HG03442 (cell line): ENCODE measurements at regions not wholly inside any gene's neighbourhood (a gene's known extent, or its start where the extent isn't known, plus 50 kb on each side); places are given as distances from the start of the nearest gene placed in this dataset.
"Not testable (repeated sequence)": the region's sequence is repeated elsewhere in the genome, so short reads cannot be mapped to it uniquely, and the experiment has no call there.

Source experiments
- ATAC-seq: cut with Tn5 transposase; IDR thresholded peaks from one replicate; pipeline ENCODE4 v1.9.1; 2021; ENCODE audit warnings: mild to moderate bottlenecking, moderate library complexity; ENCODE audit not compliant: unreplicated experiment

DNA sequence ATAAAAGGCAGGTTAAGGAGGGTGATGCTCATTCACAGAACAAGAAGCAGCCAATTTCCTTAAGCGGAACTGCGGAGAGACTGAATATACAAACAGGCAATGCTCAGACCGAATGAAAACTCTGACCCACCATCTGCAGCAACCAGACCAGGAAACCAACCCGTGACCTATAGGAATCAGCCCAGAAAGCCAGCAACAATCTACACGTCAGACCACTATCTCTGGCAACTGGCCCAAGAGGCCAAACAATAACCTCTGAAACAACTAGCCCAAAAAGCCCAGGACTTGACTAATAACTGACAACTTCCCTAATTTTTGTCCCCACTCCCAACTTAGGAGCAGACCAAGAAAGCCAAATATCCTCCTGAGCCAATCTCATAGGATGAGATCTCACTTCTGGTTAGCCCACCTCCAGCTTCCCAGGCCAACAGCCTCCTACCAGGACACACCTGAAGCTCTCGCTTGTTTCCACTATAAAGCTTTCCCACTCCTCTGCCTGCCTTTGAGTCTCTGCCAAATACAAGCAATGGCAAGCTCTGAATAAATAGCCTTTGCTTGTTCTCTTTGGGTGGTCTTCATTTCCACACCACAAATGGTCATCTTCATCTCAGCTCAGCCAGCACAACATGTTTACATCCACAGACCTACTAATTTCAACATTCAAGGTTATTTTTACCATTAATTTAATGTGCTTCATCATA, 168.5 kb downstream of the HSD17B3 start:
- no peak for ATAC-seq

DNA sequence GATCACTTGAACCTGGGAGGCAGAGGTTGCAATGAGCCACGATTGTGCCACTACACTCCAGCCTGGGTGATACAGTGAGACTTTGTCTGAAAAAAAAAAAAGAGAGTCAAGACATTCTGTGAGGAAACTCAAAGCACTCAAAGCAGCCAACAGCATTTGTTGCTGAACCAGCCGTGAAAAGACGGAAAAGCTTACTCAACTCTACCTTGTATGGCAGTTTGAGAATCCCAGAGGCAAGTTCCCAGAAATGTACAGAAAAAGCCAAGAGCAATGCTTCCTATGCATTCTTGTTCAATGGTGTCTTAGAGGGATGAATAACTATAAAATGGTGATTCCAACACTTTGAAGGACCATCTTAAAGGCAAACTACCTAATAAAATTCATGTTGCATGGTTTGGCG, 170.2 kb downstream of the HSD17B3 start:
- no peak for ATAC-seq

DNA sequence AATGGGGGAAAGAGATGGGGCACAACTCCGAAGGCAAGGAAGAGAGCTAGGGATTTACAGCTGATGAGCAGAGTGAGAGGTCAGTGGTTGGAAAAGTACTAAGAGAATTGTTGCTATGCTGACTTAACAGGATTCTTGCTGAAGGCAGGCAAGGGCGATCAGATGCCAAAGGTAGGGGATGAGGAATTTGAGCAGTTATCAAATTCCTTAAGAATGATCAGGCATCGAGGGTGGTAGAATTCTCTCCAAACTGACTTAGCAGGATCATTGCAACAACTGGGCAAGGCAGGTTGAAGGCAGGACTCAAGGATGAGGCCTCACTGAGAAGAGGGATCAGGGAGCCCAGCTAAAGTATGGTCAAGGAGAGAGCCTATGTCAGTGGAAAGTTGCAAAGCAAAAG, 171.0 kb downstream of the HSD17B3 start:
- no peak for ATAC-seq

DNA sequence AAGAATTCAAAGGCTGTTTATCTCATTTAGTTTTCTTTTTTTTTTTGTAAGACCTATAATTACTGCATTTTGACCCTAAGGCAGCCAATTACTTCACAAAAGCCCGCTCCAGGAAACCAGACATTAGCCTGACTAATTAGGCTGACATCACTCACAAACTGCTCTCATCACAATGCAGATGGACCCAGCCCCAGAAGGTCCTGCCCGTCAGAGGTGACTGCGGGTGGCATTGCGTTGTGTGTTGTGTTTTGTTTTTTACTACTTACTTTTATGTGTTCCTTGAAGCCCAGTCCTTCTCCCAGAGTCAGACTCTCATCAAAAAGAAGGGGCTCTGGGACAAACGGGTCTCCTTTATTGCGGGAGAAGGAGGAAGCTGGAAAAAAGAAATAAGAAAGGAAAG, 172.2 kb downstream of the HSD17B3 start:
- no peak for ATAC-seq

DNA sequence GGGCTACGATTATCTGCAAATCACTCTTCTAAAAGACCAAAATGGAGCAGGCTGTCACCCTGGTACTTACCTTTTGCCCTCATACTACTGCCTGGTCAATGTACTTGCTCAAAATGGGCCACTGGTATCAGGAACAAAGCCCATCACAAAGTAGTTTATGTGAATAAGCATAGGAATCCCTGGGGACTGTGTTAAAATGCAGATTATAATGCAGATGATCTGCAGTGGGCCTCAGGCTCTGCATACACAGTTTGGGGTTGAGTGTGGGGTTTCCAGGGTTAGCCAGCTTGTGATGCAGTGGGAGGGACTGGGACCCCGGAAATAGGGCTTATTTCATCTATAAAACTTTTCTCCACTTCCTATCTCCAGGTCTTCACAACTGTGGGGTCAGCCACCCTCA, 173.1 kb downstream of the HSD17B3 start:
- no peak for ATAC-seq

DNA sequence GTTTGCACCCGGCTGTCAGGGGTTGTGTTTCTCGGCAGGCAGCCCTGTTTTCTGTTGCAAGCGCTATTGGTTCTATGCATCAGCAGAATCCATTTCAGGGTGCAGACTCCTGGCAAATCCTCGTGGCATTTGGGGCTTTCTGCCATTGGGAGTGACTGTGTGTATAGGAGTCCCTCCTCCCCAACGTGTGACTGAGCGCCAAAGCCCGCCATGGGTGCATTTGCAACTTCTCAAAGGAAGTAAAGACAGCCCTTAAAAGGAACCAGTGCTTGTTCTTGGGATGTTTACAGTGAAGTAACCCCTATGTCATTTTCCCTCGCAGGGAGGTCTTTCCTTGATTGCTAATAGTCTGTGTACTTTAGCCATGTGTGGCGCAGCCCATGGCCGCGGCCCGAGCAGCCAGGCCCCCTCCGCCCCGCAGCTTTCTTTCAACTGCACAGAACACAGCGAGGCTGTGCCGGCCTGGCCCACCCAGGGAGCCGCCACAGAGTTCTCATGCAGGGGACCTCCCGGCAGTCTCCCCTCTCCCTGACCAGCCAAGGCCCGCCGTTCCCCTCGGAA, 175.6 kb downstream of the HSD17B3 start:
- no peak for ATAC-seq

DNA sequence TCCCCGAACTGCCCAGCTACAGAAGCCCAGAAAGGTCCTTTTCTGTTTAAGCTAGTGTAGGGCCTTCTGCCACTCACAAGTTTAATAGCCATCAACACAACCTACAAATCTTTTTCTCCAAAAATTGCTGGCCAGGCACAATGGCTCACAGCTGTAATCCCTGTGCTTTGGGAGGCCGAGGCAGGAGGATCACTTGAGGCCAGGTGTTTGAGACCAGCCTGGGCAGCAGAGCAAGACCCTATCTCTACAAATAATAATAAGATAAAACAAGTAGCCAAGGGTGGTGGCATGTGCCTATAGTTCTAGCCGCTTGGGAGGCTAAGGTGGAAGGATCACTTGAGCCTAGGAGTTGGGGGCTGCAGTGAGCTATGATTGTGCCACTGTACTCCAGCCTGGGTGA, 176.4 kb downstream of the HSD17B3 start:
- ATAC-seq: no peak

DNA sequence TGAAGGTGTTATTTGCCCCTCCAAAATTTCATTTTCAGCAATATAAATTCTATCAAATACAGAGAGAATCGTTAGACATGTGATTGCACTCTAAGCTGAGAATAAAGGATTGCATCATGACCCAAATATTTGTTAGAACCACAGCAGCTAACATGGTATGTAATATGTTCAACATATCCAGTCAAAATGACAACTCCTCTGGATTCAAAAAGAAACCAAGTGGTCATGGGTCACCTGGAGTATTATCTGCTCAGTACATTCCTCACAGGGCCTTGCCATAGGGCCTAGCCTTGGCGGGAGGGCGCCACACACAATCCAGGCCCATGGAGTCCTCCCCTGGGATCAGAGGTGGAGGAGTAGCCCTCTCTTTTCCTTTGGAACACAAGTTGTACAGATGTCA, 179.2 kb downstream of the HSD17B3 start:
- ATAC-seq: no peak

DNA sequence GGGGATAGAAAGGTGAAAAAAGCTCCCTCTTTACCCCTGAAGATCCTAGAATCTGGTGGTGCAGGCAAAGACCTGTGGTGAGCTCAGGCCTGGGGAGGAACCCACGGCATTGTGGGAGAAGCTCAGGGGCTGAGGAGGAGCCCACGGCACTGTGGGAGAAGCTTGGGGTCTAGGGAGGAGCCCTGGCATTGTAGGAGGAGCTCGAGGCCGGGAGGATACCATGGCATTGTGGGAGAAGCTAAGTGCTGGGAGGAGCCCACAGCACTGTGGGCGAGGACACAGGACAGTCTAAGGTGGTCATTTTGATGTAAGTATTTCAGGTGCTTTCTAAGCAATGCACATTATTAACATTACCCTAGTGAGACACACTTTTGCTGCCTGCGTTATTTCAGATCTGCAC, 179.7 kb downstream of the HSD17B3 start:
- no peak for ATAC-seq

DNA sequence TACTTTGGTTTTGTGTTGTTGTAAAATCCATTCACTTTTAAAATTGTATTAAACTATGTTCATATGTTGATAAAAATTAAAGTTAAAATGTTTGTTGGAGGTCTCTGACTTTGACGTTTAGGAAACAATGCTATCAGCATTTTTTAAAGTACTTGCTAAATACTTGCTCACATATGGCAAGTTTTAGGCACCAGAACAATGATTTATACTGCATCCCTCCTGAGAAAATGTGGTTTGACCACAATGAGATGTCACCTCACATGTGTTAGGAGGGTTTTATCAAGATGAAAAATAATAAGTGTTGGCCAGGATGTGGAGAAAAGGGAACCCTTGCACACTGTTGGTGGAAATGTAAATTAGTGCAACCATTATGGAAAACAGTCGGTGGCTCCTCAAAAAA, 180.8 kb downstream of the HSD17B3 start:
- ATAC-seq: no peak

DNA sequence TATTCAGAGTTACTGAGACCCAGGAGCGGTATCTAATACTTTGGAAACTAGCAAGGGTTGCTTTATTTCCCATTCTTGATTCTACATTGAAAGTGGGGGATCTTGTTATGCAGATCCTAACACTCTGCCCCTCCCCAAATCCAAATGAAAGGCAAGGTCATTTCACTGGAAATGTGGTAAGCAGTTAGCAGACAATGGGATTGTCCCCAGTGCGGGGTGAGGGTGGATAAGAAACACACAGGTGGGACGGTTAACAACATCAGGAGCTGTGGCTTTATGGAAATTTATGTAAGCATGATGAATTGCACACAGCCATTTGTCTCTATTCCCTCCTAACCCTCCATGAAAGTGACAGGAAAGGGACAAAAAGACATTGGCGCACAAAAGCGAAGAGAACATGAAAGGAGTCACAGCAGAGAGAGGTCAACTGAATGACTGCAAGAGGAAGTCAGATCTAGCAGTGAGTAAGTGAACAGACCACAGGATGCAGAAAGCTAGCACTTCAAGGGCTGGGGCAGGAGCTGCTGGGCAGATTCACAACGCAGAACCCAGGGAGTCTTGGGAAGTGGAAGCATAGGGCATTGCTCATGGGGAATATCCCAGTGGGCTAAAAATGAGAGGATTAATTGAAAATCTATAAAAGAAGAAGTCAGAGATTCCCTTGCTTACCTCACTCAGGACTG, 184.4 kb downstream of the HSD17B3 start:
- no peak for ATAC-seq

DNA sequence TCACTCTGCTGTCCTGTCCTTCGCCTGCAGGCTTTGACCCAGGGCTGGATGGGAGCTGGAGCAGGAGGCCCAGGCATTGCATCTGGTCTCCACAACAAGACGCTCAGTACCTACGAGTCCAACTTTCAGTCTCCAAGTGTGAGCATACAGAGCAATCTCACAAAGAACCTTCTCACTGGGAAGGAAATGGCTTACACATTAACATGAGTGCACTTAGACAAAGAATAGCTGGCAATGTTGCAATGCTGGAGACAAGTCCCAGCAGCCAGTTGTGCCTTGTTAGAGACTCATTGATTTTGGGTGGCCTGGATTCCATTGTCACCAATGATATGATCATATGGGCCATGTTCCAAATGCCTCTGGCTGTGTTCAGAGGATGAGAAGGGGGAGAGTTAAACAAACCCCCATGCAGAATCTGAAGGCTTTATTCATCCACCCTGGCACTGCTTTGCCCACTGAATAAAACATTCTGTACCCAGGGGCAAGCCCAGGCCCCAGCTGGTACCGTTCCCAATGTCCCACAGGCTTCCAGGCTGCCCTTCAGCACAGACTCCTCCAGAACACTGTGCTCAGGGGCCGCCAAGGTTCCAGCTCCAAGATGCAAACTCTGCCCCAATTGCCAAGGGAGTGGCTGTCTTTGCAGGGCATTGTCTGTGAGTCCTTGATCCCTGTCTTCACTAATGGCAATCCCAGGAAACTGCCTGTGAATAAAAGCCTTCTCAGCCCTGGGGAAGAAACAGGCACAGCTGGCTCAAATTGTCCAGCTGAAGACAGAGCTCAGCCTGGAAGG, 185.5 kb downstream of the HSD17B3 start:
- no peak for ATAC-seq

DNA sequence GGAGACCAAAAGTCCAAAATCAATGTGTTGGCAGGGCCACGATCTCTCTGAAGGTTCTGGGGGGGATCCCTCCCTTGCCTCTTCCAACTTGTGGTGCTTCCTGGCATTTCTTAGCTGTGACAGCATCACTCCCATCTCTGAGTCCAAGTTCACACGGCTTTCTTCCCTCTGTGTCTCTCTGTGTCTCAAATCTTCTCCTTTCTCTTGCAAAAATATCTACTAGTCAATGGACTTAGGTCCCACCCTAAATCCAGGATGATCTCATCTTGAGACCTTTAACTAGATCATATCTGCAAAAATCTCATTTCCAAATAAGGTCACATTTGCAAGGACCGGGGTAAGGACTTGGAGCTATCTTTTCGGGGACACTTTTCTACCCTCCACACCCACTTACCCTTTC, 186.1 kb downstream of the HSD17B3 start:
- ATAC-seq: no peak

DNA sequence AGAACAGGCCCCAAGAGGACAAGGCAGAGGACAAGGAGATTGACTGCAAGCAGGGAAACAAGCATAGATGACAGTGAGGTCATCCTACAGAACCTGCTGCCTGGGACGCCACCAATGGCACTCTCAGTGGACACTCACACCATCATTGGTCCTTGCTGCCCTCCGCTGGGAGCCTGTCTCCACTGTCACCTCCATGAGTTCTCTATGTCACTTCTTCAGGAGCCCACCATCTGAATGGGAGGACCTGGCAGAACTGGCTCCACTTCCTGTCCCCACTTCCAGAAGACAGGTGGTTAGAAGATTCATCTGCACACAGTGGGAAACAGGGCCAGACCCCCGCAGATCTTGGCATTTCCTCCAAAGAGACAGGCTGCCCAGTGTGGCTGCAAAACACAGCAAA, 188.9 kb downstream of the HSD17B3 start:
- ATAC-seq: no peak

DNA sequence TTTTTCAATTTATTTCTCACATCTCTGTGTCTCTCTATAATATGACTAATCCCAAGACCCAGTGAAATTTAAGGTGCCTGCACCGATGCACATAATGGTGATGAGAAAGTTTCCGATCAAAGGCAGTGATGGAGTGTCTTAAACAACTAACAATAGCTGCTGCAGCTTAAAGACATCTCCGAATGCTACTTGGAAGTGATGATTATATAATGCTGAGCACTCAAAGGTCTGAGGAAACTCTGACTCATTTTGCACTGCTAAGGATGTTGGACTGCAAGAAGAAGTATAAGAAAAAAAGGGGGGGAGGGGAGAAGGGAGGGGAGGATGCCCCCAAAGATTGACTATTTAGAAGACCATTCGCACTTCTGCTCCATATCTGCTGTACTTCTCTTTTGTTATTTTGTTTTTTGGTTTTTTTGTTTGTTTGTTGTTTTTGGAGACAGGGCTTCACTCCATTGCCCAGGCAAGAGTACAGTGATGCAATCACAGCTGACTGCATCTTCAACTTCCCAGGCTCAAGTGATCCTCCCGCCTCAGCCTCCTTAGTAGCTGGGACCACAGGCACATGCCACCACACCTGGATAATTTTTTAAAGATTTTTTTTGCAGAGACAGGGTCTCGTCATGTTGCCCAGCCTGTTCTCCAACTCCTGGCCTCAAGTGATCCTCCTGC, 192.2 kb downstream of the HSD17B3 start:
- no peak for ATAC-seq

DNA sequence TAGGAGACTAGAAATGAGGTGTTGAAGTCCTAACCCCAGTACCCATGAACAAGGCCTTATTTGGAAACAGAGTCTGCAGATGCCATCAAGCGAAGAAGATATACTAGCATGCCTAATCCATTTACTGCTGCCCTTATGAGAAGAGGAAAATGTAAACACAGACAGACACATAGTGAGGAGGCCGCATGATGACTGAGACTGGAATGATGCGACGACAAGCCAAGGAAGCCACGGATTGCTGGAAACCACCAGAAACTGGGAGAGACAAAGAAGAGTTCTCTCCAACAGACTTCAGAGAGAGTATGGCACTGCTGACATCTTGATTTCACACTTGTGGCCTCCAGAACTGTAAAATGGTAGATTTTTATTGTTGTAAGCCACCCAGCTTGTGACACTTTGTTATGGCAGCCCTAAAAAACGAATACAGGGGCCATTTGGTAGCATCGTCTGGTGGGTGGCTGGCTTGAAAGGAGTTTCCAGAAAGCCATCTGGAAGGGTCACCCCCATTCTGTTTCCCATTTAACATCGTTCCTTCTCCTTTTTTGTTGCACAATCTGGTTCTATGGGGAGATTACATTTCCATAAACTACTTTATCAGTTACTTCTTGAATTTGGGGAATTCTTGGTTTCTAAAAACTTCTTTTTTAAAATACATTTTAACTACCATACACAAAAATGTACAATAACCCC, 193.1 kb downstream of the HSD17B3 start:
- no peak for ATAC-seq

DNA sequence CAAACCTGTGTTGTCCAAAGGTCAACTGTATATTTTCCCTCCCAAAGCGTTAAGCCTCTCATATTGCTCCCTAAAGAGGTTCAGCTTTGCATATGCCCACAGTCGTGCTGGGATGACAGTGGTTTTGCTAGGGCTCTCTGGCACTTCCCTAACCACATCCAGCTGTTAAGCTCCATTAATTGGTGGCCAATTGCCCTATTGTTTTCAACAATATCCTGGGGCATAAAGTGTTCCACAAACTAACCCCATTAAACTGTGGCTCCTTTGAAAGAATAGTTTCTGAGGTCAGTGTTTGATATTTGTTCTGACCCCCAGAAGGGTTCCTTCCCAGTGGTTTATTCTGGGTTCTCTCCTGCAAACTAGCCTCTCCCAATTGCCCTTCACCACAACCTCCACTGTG, 194.5 kb downstream of the HSD17B3 start:
- ATAC-seq: no peak

DNA sequence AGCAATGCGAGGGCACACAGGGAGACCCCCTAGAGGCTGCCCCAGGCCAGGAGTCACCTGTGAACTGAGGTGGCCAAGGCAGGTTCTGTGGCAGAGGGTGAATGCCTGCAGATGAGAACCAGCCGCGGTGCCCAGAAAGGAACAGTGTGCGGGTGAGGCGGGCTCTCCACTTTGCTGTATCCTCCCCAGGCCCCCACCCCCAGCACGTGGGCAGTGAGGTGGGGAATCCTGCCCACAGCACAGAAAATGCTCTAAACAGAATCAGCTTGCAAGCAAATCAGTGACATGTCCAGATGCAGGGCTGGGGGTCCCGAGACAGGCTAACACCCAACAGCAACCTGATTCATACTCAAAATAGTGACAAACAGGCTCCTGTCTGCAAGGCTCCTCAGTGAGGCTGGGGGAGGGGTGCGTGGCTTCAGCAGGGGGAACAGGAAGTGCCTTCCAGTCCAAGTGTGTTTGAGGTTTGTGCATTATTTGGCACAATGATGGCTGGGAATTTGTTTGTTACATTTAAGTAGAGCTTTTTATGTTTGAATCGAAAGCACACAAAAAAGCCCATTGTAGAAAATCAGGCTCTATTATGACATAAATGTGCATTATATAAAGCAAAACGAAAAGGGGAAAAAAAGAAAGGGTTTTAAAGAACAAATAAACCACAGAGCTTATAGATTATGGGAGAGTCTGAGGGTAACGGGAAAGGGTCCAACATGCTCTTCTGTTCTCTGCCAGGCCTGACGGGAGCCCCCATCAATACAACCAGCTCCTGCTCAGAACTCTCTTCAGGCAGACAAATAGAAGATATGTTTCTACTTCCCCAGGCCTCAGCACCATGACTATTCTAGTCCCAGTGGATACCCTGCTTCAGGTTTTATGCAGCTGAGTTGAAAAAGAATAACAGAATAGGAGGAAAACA, 201.3 kb downstream of the HSD17B3 start:
- ATAC-seq: no peak

DNA sequence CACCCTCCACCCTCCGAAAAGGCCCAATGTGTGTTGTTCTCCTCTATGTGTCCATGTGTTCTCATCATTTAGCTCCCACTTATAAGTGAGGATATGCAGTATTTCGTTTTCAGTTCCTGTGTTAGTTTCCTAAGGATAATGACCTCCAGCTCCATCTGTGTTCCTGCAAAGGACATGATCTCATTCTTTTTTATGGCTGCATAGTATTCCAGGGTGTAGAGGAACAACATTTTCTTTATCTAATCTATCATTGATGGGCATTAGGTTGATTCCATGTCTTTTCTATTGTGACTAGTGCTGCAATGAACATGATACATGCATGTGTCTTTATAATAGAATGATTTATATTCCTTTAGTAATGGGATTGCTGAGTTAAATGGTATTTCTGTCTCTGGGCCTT, 211.3 kb downstream of the HSD17B3 start:
- not testable (repeated sequence) for ATAC-seq
